HEK293 (cell line): ENCODE measurements at regions not wholly inside any gene's neighbourhood (a gene's known extent, or its start where the extent isn't known, plus 50 kb on each side); places are given as distances from the start of the nearest gene placed in this dataset.

Experiments used
- CTCF ChIA-PET: fragments of 350-600 bp; formaldehyde crosslinking; extraction: SDS; loops from one replicate; lab custom pipeline; 2021; ENCODE audit warnings: antibody characterized with exemption; lab: Yijun Ruan, JAX
- POLR2A ChIA-PET: fragments of 300-600 bp; formaldehyde crosslinking; extraction: SDS; loops from one replicate; lab custom pipeline; 2020; ENCODE audit warnings: antibody characterized with exemption, inconsistent platforms; lab: Yijun Ruan, JAX
- H3K27ac ChIP-seq: fragments of 200-500 bp; sonication (Bioruptor generic); 2 replicates; pipeline ENCODE4 v1.5.1; 2014; ENCODE audit warnings: low read depth, low read length, control low read depth, inconsistent platforms; ENCODE audit errors: extremely low read depth
- H3K36me3 ChIP-seq, 2 experiments: fragments of 200-500 bp in 1 of 2; sonication (Bioruptor generic) in 1 of 2; 1 replicate in 1 of 2; 2 replicates in 1 of 2; pipeline ENCODE4 v1.5.1; 2014 to 2017; ENCODE audit warnings: inconsistent platforms in 2 of 2, low read length in 2 of 2; ENCODE audit not compliant: control insufficient read depth in 2 of 2, insufficient read depth in 1 of 2
- H3K4me1 ChIP-seq: fragments of 200-500 bp; sonication (Bioruptor generic); 2 replicates; pipeline ENCODE4 v1.5.1; 2014; ENCODE audit warnings: mild to moderate bottlenecking, low read length, inconsistent platforms; ENCODE audit not compliant: control insufficient read depth, insufficient read depth
- H3K4me3 ChIP-seq: 2 replicates; pipeline ENCODE4 v1.5.1; 2011; ENCODE audit warnings: low read depth, mild to moderate bottlenecking, control low read depth, low read length, moderate library complexity
- H3K9me3 ChIP-seq: fragments of 200-500 bp; sonication (Bioruptor generic); 2 replicates; pipeline ENCODE4 v1.5.1; 2014; ENCODE audit warnings: low read depth, low read length, inconsistent platforms; ENCODE audit not compliant: control insufficient read depth, insufficient read depth
- EGR2 ChIP-seq: fragments of 450-650 bp; formaldehyde crosslinking; IDR thresholded peaks from 2 replicates; pipeline ENCODE4 v1.5.1; 2016; ENCODE audit warnings: low read depth, missing biosample characterization, missing genetic modification characterization
- KLF8 ChIP-seq: fragments of 450-650 bp; formaldehyde crosslinking; IDR thresholded peaks from 2 replicates; pipeline ENCODE4 v1.5.1; 2016; ENCODE audit warnings: missing biosample characterization, missing genetic modification characterization
- OVOL3 ChIP-seq: fragments of 450-650 bp; formaldehyde crosslinking; IDR thresholded peaks from 2 replicates; pipeline ENCODE4 v1.5.1; 2016; ENCODE audit warnings: missing biosample characterization, missing genetic modification characterization
- SP3 ChIP-seq: fragments of 450-650 bp; formaldehyde crosslinking; IDR thresholded peaks from 2 replicates; pipeline ENCODE4 v1.5.1; 2016; ENCODE audit warnings: missing biosample characterization, missing genetic modification characterization
- ZBTB1 ChIP-seq: fragments of 450-650 bp; formaldehyde crosslinking; IDR thresholded peaks from 2 replicates; pipeline ENCODE4 v1.5.1; 2016; ENCODE audit warnings: missing biosample characterization, missing genetic modification characterization
- ZBTB21 ChIP-seq: fragments of 450-650 bp; formaldehyde crosslinking; IDR thresholded peaks from 2 replicates; pipeline ENCODE4 v1.5.1; 2017; ENCODE audit warnings: missing biosample characterization, missing genetic modification characterization
- ZNF112 ChIP-seq: fragments of 450-650 bp; formaldehyde crosslinking; IDR thresholded peaks from 2 replicates; pipeline ENCODE4 v1.5.0; 2017; ENCODE audit warnings: missing biosample characterization, missing genetic modification characterization
- ZNF202 ChIP-seq: fragments of 450-650 bp; formaldehyde crosslinking; IDR thresholded peaks from 2 replicates; pipeline ENCODE4 v1.5.1; 2016; ENCODE audit warnings: missing biosample characterization, missing genetic modification characterization, borderline replicate concordance
- ZNF239 ChIP-seq: fragments of 450-650 bp; formaldehyde crosslinking; IDR thresholded peaks from 2 replicates; pipeline ENCODE4 v1.5.1; 2016; ENCODE audit warnings: missing biosample characterization, missing genetic modification characterization
- ZNF501 ChIP-seq: fragments of 450-650 bp; formaldehyde crosslinking; IDR thresholded peaks from 2 replicates; pipeline ENCODE4 v1.5.1; 2016; ENCODE audit warnings: missing biosample characterization, missing genetic modification characterization
- ZNF529 ChIP-seq: fragments of 450-650 bp; formaldehyde crosslinking; IDR thresholded peaks from 2 replicates; pipeline ENCODE4 v1.5.1; 2017; ENCODE audit warnings: missing genetic modification characterization, missing biosample characterization; ENCODE audit not compliant: insufficient replicate concordance
- ZNF544 ChIP-seq: fragments of 450-650 bp; formaldehyde crosslinking; IDR thresholded peaks from 2 replicates; pipeline ENCODE4 v1.5.0; 2017; ENCODE audit warnings: missing biosample characterization, missing genetic modification characterization
- ZNF549 ChIP-seq: fragments of 450-650 bp; IDR thresholded peaks from 2 replicates; pipeline ENCODE4 v1.5.1; 2018; ENCODE audit warnings: missing biosample characterization, missing genetic modification characterization, mild to moderate bottlenecking, inconsistent platforms, moderate library complexity
- ZNF555 ChIP-seq: fragments of 450-650 bp; formaldehyde crosslinking; conservative IDR thresholded peaks from 2 replicates; pipeline ENCODE4 v1.5.1; 2017; ENCODE audit warnings: missing biosample characterization, mild to moderate bottlenecking, missing genetic modification characterization, inconsistent platforms
- ZNF558 ChIP-seq: fragments of 450-650 bp; formaldehyde crosslinking; IDR thresholded peaks from 2 replicates; pipeline ENCODE4 v1.5.1; 2016; ENCODE audit warnings: missing biosample characterization, missing genetic modification characterization
- ZNF777 ChIP-seq: fragments of 450-650 bp; formaldehyde crosslinking; IDR thresholded peaks from 2 replicates; pipeline ENCODE4 v1.5.1; 2017; ENCODE audit warnings: missing biosample characterization, missing genetic modification characterization, borderline replicate concordance
- ZNF785 ChIP-seq: fragments of 450-650 bp; formaldehyde crosslinking; IDR thresholded peaks from 2 replicates; pipeline ENCODE4 v1.5.1; 2016; ENCODE audit warnings: missing biosample characterization, missing genetic modification characterization
- ZNF792 ChIP-seq: fragments of 450-650 bp; formaldehyde crosslinking; IDR thresholded peaks from 2 replicates; pipeline ENCODE4 v1.5.1; 2016; ENCODE audit warnings: missing biosample characterization, missing genetic modification characterization
- ZSCAN23 ChIP-seq: fragments of 450-650 bp; formaldehyde crosslinking; IDR thresholded peaks from 2 replicates; pipeline ENCODE4 v1.5.1; 2016; ENCODE audit warnings: missing biosample characterization, missing genetic modification characterization
- TF ChIP-seq, protein P1 (sequence below): fragments of 450-650 bp; formaldehyde crosslinking; IDR thresholded peaks from 2 replicates; pipeline ENCODE4 v1.5.1; 2016; ENCODE audit warnings: missing biosample characterization, missing genetic modification characterization
- TF ChIP-seq, protein P2 (sequence below): fragments of 450-650 bp; formaldehyde crosslinking; IDR thresholded peaks from 2 replicates; pipeline ENCODE4 v1.5.1; 2016; ENCODE audit warnings: missing biosample characterization, missing genetic modification characterization
- TF ChIP-seq, protein P3 (sequence below): IDR thresholded peaks from 2 replicates; pipeline ENCODE4 v1.6.1; 2011; ENCODE audit warnings: mild to moderate bottlenecking, low read depth, low read length, borderline replicate concordance
- TF ChIP-seq, protein P4 (sequence below): fragments of 450-650 bp; formaldehyde crosslinking; IDR thresholded peaks from 2 replicates; pipeline ENCODE4 v1.5.1; 2017; ENCODE audit warnings: missing biosample characterization, missing genetic modification characterization
- TF ChIP-seq, protein P5 (sequence below): fragments of 450-650 bp; formaldehyde crosslinking; IDR thresholded peaks from 2 replicates; pipeline ENCODE4 v1.5.1; 2016; ENCODE audit warnings: missing biosample characterization, missing genetic modification characterization

DNA sequence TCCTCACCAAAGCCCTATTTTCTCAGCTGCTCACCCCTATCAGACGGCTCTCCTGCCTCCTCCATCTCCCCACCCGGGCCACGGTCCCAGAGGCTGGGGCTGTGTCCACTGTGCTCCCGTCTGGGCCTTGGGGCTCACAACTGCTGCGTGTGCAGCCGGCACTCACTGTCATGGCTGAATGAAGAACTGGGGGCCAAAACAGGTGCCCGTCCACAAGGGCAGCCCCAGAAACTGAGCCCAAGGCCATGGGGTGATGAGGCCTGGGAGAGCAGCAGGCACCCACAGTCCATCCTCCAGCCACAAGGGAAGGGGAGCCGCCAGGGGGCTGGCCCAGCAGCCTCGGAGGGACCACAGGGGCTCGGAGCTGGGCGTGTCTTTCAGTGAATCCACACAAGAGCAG lies 159.5 kb downstream of the DLL1 start:
- Histone ChIP-seq H3K27ac (no peak overlapping the region), H3K4me1 (no peaks in the 10 kb centered on the region), H3K36me3 (no peaks in the 10 kb centered on the region), H3K9me3 (no peaks in the 10 kb centered on the region)
- POLR2A ChIA-PET, result no interaction called here
- CTCF ChIA-PET, result interaction anchor here (0.5 kb wide), 1 partner anchor 286 kb away, joined by 3 read pairs; no protein-coding TSS in a partner anchor
- TF ChIP-seq, protein P1, sequence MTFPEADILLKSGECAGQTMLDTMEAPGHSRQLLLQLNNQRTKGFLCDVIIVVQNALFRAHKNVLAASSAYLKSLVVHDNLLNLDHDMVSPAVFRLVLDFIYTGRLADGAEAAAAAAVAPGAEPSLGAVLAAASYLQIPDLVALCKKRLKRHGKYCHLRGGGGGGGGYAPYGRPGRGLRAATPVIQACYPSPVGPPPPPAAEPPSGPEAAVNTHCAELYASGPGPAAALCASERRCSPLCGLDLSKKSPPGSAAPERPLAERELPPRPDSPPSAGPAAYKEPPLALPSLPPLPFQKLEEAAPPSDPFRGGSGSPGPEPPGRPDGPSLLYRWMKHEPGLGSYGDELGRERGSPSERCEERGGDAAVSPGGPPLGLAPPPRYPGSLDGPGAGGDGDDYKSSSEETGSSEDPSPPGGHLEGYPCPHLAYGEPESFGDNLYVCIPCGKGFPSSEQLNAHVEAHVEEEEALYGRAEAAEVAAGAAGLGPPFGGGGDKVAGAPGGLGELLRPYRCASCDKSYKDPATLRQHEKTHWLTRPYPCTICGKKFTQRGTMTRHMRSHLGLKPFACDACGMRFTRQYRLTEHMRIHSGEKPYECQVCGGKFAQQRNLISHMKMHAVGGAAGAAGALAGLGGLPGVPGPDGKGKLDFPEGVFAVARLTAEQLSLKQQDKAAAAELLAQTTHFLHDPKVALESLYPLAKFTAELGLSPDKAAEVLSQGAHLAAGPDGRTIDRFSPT (tag by site-specific recombination), result no peak
- no peak for TF ChIP-seq ZNF777
- no peak for TF ChIP-seq KLF8
- no peak for TF ChIP-seq ZNF555
- TF ChIP-seq ZNF239 (tag by site-specific recombination), result no peak
- no peak for TF ChIP-seq ZNF501 (tag by site-specific recombination)
- no peak for TF ChIP-seq ZNF785 (tag by site-specific recombination)
- TF ChIP-seq ZNF112 (tag by site-specific recombination), result no peak
- TF ChIP-seq, protein P2, sequence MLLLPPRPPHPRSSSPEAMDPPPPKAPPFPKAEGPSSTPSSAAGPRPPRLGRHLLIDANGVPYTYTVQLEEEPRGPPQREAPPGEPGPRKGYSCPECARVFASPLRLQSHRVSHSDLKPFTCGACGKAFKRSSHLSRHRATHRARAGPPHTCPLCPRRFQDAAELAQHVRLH, result no peak
- no peak for TF ChIP-seq ZNF792 (tag by site-specific recombination)
- TF ChIP-seq ZNF549 (tag by site-specific recombination), result no peak
- no peak for TF ChIP-seq EGR2 (tag by site-specific recombination)
- TF ChIP-seq ZNF544 (tag by site-specific recombination), result no peak
- no peak for TF ChIP-seq ZBTB1 (tag by site-specific recombination)
- TF ChIP-seq SP3 (tag by site-specific recombination), result no peak
- TF ChIP-seq, protein P3, sequence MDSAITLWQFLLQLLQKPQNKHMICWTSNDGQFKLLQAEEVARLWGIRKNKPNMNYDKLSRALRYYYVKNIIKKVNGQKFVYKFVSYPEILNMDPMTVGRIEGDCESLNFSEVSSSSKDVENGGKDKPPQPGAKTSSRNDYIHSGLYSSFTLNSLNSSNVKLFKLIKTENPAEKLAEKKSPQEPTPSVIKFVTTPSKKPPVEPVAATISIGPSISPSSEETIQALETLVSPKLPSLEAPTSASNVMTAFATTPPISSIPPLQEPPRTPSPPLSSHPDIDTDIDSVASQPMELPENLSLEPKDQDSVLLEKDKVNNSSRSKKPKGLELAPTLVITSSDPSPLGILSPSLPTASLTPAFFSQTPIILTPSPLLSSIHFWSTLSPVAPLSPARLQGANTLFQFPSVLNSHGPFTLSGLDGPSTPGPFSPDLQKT, result no peak
- TF ChIP-seq ZBTB21 (tag by site-specific recombination), result no peak
- TF ChIP-seq ZNF529, result no peak
- TF ChIP-seq, protein P4, sequence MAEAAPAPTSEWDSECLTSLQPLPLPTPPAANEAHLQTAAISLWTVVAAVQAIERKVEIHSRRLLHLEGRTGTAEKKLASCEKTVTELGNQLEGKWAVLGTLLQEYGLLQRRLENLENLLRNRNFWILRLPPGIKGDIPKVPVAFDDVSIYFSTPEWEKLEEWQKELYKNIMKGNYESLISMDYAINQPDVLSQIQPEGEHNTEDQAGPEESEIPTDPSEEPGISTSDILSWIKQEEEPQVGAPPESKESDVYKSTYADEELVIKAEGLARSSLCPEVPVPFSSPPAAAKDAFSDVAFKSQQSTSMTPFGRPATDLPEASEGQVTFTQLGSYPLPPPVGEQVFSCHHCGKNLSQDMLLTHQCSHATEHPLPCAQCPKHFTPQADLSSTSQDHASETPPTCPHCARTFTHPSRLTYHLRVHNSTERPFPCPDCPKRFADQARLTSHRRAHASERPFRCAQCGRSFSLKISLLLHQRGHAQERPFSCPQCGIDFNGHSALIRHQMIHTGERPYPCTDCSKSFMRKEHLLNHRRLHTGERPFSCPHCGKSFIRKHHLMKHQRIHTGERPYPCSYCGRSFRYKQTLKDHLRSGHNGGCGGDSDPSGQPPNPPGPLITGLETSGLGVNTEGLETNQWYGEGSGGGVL (tag by site-specific recombination), result no peak
- TF ChIP-seq, all 188 proteins: peak for 0
- H3K4me3 ChIP-seq, result no peak overlapping the region

DNA sequence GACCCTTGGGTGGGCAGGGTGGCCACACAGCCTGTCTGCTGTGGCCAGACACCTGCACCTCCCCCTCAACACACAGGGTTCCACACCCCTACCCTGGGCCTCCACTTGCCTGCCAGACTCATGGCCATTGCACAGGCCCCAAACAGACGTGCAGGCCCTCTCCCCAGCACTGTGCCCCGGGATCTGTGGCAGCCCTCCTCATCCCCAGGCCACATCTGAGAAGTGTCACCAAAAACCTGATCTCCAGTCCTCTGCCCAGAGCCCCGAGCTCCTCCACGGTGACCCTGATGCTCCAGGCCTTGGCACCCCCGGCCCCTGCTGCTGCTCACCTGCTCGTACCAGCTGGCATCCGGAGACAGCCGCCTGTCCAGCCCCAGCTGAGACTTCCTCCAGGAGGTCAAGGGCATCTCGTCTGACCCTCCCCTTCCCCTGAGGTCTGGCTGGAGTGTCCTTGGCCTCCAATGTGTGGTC lies 160.1 kb downstream of the DLL1 start:
- no peak for TF ChIP-seq ZNF544 (tag by site-specific recombination)
- TF ChIP-seq, protein P5, sequence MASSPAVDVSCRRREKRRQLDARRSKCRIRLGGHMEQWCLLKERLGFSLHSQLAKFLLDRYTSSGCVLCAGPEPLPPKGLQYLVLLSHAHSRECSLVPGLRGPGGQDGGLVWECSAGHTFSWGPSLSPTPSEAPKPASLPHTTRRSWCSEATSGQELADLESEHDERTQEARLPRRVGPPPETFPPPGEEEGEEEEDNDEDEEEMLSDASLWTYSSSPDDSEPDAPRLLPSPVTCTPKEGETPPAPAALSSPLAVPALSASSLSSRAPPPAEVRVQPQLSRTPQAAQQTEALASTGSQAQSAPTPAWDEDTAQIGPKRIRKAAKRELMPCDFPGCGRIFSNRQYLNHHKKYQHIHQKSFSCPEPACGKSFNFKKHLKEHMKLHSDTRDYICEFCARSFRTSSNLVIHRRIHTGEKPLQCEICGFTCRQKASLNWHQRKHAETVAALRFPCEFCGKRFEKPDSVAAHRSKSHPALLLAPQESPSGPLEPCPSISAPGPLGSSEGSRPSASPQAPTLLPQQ (tag by site-specific recombination), result no peak
- TF ChIP-seq OVOL3 (tag by site-specific recombination), result no peak
- TF ChIP-seq ZSCAN23 (tag by site-specific recombination), result no peak
- no peak for TF ChIP-seq ZNF558
- TF ChIP-seq ZNF202 (tag by site-specific recombination), result no peak
- no peak overlapping the region for H3K27ac ChIP-seq
- ChIA-PET CTCF (interaction anchor here (0.5 kb wide), 1 partner anchor 286 kb away, joined by 3 read pairs; no protein-coding TSS in a partner anchor), POLR2A (no interaction called here)
- no peaks in the 10 kb centered on the region for H3K36me3 ChIP-seq
- H3K9me3 ChIP-seq, result no peaks in the 10 kb centered on the region
- no peak overlapping the region for H3K4me3 ChIP-seq
- H3K4me1 ChIP-seq, result no peaks in the 10 kb centered on the region
